Coronary artery (tissue), 2 donors: ENCODE measurements at regions not wholly inside any gene's neighbourhood (a gene's known extent, or its start where the extent isn't known, plus 50 kb on each side); places are given as distances from the start of the nearest gene placed in this dataset.
"Not testable (repeated sequence)": the region's sequence is repeated elsewhere in the genome, so short reads cannot be mapped to it uniquely, and the experiment has no call there.

Source experiments
- DNase-seq: peaks from one replicate; pipeline ENCODE4 v3.0.0-alpha.2; 2017; ENCODE audit warnings: low spot score
- H3K27ac ChIP-seq, 2 donors: fragments of 200-600 bp; sonication (generic); one replicate each; pipeline ENCODE4 v1.5.1; 2016 to 2019
- H3K4me3 ChIP-seq: fragments of 200-600 bp; sonication (generic); 2 replicates; pipeline ENCODE4 v1.5.1; 2016; ENCODE audit warnings: mild to moderate bottlenecking, moderate library complexity
- TF ChIP-seq, protein P1 (sequence below): fragments of 200-600 bp; sonication (generic); IDR thresholded peaks from one replicate; pipeline ENCODE4 v1.5.1; 2019; ENCODE audit warnings: antibody characterized with exemption

DNA sequence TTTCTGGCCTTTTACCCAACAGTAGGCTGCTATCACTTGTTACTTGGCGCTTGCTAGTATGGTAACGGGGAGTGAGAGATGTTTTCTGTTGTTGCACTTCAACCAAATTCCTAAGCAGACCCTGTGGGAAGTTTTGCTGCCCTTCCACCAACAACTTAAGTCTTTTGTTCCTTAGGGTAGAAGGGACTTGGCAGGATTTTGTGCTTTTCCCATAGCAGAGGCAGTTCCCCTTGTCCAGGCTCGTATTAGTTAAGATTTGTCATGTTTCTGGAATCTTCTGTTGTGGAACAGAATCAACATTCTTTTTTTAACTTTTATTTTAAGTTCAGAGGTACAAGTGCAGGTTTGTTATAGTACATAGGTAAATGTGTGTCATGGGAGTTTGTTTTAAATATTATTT, 73.2 kb upstream of the SGIP1 start:
- TF ChIP-seq, protein P1, sequence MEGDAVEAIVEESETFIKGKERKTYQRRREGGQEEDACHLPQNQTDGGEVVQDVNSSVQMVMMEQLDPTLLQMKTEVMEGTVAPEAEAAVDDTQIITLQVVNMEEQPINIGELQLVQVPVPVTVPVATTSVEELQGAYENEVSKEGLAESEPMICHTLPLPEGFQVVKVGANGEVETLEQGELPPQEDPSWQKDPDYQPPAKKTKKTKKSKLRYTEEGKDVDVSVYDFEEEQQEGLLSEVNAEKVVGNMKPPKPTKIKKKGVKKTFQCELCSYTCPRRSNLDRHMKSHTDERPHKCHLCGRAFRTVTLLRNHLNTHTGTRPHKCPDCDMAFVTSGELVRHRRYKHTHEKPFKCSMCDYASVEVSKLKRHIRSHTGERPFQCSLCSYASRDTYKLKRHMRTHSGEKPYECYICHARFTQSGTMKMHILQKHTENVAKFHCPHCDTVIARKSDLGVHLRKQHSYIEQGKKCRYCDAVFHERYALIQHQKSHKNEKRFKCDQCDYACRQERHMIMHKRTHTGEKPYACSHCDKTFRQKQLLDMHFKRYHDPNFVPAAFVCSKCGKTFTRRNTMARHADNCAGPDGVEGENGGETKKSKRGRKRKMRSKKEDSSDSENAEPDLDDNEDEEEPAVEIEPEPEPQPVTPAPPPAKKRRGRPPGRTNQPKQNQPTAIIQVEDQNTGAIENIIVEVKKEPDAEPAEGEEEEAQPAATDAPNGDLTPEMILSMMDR = no peak
- H3K4me3 ChIP-seq = no peak overlapping the region
- no peak overlapping the region for H3K27ac ChIP-seq
- no peak for DNase-seq

DNA sequence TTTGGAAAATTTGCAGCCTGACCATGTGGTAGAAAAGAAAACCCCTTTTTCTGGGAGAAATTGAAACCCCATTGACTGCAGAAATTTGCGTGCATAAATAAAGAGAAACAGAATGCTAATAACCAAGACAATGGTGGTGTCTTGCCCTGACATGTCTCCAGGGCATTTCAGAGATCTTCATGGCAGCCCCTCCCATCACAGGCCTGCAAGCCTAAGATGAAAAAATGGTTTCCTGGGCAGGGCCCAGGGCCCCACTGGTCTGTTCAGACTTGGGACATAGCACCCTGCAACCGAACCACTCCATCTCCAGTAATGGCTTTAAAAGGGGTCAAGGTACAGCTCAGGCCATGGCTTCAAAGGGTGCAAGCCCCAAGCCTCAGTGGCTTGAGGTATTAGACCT, 71.6 kb upstream of the SGIP1 start:
- Histone ChIP-seq H3K4me3 (no peak overlapping the region), H3K27ac (no peak overlapping the region)
- DNase-seq = no peak
- TF ChIP-seq, protein P1 = no peak

DNA sequence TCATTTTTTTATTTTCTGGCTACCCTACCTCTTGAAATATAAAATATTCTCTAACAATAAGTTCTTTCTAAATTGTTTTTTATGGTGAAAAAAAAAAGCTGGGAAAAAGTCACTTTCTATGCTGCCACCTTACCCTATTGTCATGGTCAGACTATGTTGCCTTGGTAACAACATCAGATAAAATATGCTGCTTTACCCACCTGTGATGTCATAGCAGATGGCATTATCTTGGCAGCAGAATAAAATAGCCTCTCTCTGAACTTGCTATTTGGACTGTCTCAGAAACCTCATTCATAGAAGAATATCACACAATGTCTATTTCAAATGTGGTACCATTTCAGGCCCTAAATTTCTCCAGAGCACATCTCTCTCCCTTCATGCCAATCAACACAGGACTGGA, 69.6 kb upstream of the SGIP1 start:
- TF ChIP-seq, protein P1 = no peak
- no peak for DNase-seq

DNA sequence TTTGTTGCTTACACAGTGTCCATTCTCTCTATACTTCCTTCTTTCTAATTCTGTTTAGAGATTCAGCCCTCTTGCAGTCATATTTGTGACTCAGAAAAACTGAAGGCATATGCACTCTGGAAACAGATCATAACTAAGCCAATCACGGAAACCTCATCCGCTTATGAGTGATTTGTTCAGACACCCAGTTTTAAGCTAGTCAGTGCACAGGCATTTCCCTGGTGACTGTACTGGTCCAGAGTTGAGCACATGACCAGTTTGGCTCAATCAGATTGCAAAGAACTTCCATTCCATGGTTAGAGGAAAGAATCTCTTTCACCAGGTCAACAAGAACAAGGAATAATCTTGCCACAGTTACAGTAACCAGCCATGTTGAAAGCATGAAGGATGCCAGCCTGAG, 69.2 kb upstream of the SGIP1 start:
- H3K27ac ChIP-seq = no peak overlapping the region
- DNase-seq = no peak
- TF ChIP-seq, protein P1 = no peak
- H3K4me3 ChIP-seq = no peak overlapping the region

More for the DNA sequence above, 69.6 kb upstream of the SGIP1 start:
- Histone ChIP-seq H3K27ac (no peak overlapping the region), H3K4me3 (no peak overlapping the region)

DNA sequence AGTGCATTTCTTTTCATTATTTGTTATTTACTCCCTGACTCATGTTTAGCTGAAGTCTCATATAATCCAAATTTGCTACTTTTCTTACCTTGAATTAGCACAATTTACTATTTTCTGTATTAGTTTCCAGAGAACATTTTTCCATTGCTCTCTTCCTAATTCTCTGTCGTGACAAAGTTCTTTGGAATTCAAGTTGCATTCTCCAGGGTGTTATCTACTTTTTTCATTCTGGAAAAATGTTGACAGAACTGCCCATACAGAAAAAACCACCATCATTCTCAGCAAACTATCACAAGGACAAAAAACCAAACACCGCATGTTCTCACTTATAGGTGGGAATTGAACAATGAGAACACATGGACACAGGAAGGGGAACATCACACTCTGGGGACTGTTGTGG, 67.3 kb upstream of the SGIP1 start:
- H3K4me3 ChIP-seq, DNase-seq, H3K27ac ChIP-seq: not testable (repeated sequence)

DNA sequence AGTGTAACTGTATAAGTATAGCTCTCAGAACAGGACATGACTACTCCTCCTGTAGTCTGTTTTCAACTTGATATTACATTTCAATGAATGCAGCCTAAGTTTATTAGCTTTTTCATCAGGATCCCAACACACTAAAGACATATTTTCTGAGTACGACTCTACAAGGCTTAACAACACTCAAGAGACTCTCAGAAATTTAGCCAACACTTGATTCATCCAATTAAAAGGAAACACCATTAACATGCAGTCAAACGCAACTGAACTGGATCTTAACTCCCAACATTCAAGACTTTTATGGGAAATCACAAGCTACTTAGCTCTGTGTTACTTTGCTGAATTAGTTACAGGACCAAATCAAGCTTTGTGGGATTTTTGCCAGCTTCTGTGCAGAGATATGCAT, 65.2 kb upstream of the SGIP1 start:
- no peak for DNase-seq
- TF ChIP-seq, protein P1 = no peak
- no peak overlapping the region for H3K4me3 ChIP-seq
- H3K27ac ChIP-seq = no peak overlapping the region

DNA sequence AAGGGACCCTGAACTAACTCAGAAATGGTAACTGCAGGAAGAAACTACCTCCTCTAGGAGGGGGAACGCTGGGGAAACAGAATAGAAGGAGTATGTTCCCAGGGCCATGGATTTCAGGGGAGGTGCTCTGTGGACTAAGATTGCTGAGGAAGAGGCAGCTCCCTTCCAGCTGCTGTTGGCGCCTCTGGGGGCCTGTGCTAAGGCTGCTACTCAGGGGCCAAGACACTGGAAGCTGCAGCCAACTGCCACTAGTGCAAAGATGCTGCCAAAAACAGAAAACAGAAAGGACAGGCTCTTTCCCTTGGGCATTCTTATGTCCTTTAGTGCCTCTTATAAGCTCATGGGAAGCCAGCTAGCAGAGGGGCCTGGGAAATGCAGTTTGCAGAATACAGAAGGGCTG, 58.0 kb upstream of the SGIP1 start:
- TF ChIP-seq, protein P1 = no peak
- Histone ChIP-seq H3K4me3 (no peak overlapping the region), H3K27ac (no peak overlapping the region)
- no peak for DNase-seq

DNA sequence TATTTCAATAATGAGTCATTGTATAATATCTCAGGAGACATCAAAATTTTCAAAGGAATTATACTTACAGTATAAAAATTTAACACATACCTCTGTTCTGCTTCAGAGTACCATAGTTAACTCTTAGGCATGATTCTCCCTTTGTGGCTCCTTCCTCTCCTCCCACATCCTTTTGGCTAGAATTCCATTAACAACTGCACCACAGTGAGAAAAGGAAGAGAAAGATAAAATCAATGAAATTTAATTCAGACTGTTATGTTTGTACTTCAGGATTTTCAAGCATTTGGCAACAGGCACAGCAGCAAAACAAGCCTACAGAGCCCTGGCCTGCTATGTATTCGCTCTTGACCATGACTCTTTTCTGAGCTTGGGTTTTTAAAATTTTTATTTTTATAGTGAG, 57.2 kb upstream of the SGIP1 start:
- no peak overlapping the region for H3K27ac ChIP-seq
- DNase-seq = no peak
- TF ChIP-seq, protein P1 = no peak
- no peak overlapping the region for H3K4me3 ChIP-seq
